Tibial nerve (tissue), 4 donors: ENCODE measurements at regions not wholly inside any gene's neighbourhood (a gene's known extent, or its start where the extent isn't known, plus 50 kb on each side); places are given as distances from the start of the nearest gene placed in this dataset.
"Not testable (repeated sequence)": the region's sequence is repeated elsewhere in the genome, so short reads cannot be mapped to it uniquely, and the experiment has no call there.

Source experiments
- EP300 ChIP-seq, 2 donors: sonication (generic); formaldehyde crosslinking; IDR thresholded peaks; one replicate each; pipeline ENCODE4 v1.6.1; 2017; ENCODE audit warnings: antibody characterized with exemption in 2 of 2, mild to moderate bottlenecking in 1 of 2
- POLR2A ChIP-seq, 2 donors: fragments of 450-650 bp; IDR thresholded peaks; one replicate each; pipeline ENCODE4 v1.6.1; 2017; ENCODE audit warnings: antibody characterized with exemption in 2 of 2, mild to moderate bottlenecking in 2 of 2, moderate library complexity in 2 of 2
- TF ChIP-seq, protein P1 (sequence below), 5 experiments: fragments of 200-600 bp in 3 of 5; fragments of 450-650 bp in 2 of 5; sonication (generic) in 3 of 5; IDR thresholded peaks; one replicate each; pipeline ENCODE4 v1.5.1; 2016 to 2019; ENCODE audit warnings: antibody characterized with exemption in 5 of 5, mild to moderate bottlenecking in 3 of 5, moderate library complexity in 2 of 5

DNA sequence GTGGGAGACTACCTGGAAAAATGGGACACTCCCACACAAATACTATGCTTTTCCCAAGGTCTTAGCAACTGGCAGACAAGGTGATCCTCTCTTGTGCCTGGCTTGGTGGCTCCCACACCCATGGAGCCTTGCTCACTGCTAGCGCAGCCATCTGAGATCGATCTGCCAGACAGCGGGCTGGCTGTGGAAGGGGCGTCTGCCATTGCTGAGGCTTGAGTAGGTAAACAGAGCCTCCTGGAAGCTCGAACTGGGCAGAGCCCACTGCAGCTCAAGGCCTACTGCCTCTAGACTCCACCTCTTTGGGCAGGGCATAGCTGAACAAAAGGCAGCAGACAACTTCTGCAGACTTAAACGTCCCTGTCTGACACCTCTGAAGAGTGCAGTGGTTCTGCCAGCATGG lies 360.3 kb upstream of the EPHA3 start:
- TF ChIP-seq POLR2A, EP300 (IDR thresholded peaks at IDR 0.05): not testable (repeated sequence)
- TF ChIP-seq, protein P1, sequence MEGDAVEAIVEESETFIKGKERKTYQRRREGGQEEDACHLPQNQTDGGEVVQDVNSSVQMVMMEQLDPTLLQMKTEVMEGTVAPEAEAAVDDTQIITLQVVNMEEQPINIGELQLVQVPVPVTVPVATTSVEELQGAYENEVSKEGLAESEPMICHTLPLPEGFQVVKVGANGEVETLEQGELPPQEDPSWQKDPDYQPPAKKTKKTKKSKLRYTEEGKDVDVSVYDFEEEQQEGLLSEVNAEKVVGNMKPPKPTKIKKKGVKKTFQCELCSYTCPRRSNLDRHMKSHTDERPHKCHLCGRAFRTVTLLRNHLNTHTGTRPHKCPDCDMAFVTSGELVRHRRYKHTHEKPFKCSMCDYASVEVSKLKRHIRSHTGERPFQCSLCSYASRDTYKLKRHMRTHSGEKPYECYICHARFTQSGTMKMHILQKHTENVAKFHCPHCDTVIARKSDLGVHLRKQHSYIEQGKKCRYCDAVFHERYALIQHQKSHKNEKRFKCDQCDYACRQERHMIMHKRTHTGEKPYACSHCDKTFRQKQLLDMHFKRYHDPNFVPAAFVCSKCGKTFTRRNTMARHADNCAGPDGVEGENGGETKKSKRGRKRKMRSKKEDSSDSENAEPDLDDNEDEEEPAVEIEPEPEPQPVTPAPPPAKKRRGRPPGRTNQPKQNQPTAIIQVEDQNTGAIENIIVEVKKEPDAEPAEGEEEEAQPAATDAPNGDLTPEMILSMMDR (IDR thresholded peaks at IDR 0.05) = not testable (repeated sequence)
